ENCODE measurements at regions not wholly inside any gene's neighbourhood (a gene's known extent, or its start where the extent isn't known, plus 50 kb on each side); places are given as distances from the start of the nearest gene placed in this dataset.

DNA sequence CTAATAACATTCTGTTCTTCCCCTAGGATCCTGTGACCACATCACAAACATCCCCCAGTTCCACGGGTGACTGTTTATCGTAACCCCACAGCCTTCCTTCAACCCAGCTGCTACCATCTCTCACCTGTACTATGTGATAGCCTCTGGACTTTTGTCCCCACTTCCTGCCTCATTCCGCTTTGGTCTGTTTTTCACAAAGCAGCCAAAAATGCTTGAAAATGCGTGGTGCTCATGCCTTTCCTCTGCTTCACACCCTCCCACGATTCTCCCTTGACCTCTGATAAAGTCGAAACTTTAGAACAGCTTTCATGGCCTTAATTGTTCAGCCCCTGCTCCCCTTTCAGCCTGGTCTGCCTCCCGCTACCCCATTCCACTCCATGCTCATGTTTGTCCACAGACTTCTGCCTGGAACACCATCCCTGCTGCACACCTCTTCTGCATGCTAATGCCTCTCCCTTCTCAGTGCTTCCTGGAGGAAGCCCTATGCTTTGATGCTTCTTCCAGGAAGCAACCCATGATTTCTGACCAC is 165.6 kb downstream of the PLPP3 start:
- no peak for TF ChIP-seq POLR2A (IDR thresholded peaks at IDR 0.05)
- TF ChIP-seq, protein P1, sequence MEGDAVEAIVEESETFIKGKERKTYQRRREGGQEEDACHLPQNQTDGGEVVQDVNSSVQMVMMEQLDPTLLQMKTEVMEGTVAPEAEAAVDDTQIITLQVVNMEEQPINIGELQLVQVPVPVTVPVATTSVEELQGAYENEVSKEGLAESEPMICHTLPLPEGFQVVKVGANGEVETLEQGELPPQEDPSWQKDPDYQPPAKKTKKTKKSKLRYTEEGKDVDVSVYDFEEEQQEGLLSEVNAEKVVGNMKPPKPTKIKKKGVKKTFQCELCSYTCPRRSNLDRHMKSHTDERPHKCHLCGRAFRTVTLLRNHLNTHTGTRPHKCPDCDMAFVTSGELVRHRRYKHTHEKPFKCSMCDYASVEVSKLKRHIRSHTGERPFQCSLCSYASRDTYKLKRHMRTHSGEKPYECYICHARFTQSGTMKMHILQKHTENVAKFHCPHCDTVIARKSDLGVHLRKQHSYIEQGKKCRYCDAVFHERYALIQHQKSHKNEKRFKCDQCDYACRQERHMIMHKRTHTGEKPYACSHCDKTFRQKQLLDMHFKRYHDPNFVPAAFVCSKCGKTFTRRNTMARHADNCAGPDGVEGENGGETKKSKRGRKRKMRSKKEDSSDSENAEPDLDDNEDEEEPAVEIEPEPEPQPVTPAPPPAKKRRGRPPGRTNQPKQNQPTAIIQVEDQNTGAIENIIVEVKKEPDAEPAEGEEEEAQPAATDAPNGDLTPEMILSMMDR (IDR thresholded peaks at IDR 0.05), result no peak
- peaks cover 0 to 52% (median 24%) of the 10 kb centered on the region in 4 donors for H3K4me1 ChIP-seq
- H3K36me3 ChIP-seq, result no peaks in the 10 kb centered on the region
- no peaks in the 10 kb centered on the region for H3K9me3 ChIP-seq
- H3K4me3 ChIP-seq, result no peak overlapping the region
- H3K27ac ChIP-seq, result peak overlapping the region; percentile 50 to 96 (median 90)
- DNase-seq, result peak in 2 of 3 donors; percentile 39 to 58
- intact Hi-C loops (cut with DNase I), result no loop called here
- WGBS (ENCODE audit: insufficient coverage, low coverage, low lambda C conversion rate, missing lambda C conversion rate), result 21% methylated on average over 7 of the region's 7 CpGs
- H3K27me3 ChIP-seq, result no peaks in the 10 kb centered on the region
- ATAC-seq, result peak; percentile 32 to 53 (median 44)

- H3K27me3 ChIP-seq, result no peaks in the 10 kb centered on the region
- no peaks in the 10 kb centered on the region for H3K9me3 ChIP-seq
- ATAC-seq (peak in 3 of 4 donors; percentile 1 to 12 (median 6)), DNase-seq (peak in 2 of 3 donors; percentile 39 to 51)
- peaks cover 0 to 52% (median 22%) of the 10 kb centered on the region in 4 donors for H3K4me1 ChIP-seq
- no peaks in the 10 kb centered on the region for H3K36me3 ChIP-seq
- peak overlapping the region; percentile 58 for H3K27ac ChIP-seq
- intact Hi-C loops (cut with DNase I), result no loop called here
- TF ChIP-seq POLR2A (IDR thresholded peaks at IDR 0.05), result no peak
- TF ChIP-seq, protein P1 (IDR thresholded peaks at IDR 0.05), result peak in 3 of 4 donors; percentile 12 to 24 (median 22)
- H3K4me3 ChIP-seq, result no peak overlapping the region
- 43% methylated on average over 9 of the region's 13 CpGs for WGBS (ENCODE audit: insufficient coverage, low coverage, low lambda C conversion rate, missing lambda C conversion rate)
Measured at GRCh38 chr1:56411484-56412180, 167.7 kb downstream of the PLPP3 start.

DNA sequence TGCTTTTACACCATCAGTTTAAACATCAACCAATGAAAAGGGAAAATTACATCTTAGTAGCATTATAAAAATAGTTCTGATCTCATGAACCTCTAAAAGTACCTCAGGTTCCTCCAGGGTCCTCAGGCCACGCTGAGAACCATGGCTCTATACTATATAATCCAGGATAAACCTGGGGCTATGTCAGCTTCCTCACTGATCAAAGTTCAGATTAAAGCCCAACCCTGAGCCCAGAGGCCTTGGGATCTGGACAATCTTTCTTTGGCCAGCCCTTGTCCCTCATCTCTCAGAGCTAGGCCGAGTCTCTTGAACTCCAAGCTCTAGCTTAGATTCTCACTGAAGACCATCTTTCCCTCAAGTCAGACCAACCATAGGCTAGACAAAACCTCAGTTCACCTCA is 168.3 kb downstream of the PLPP3 start:
- no peaks in the 10 kb centered on the region for H3K36me3 ChIP-seq
- intact Hi-C loops (cut with DNase I), result no loop called here
- peak overlapping the region; percentile 58 for H3K27ac ChIP-seq
- no peak overlapping the region for H3K4me3 ChIP-seq
- DNase-seq (no peak), ATAC-seq (peak in 1 of 4 donors; percentile 18)
- WGBS (ENCODE audit: insufficient coverage, low coverage, low lambda C conversion rate, missing lambda C conversion rate), result 40% methylated on average over 2 of the region's 2 CpGs
- TF ChIP-seq, protein P1 (IDR thresholded peaks at IDR 0.05), result no peak
- no peak for TF ChIP-seq POLR2A (IDR thresholded peaks at IDR 0.05)
- H3K27me3 ChIP-seq, result no peaks in the 10 kb centered on the region
- H3K9me3 ChIP-seq, result no peaks in the 10 kb centered on the region
- H3K4me1 ChIP-seq, result peaks cover 0 to 47% (median 17%) of the 10 kb centered on the region in 4 donors

DNA sequence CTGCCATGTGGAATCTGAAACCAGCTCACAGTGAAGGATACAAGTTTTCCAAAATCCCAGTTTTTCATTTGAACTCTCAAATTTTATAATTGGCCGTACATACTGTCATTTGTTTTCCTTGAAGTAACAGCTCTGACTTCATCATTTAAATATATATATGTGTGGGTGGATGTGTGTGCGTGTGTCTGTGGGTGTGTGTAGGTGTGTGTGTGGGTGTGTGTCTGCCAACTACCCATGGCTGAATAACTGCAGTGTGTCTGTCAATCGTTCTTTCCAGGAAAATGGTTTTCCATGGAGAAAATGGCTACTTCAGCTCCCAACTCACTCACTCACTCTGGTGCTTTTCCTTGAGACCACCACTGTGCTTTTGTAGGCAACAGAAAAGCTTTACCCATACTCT is 169.0 kb downstream of the PLPP3 start:
- no peaks in the 10 kb centered on the region for H3K27me3 ChIP-seq
- intact Hi-C loops (cut with DNase I), result no loop called here
- no peaks in the 10 kb centered on the region for H3K9me3 ChIP-seq
- peak overlapping the region in 2 of 3 donors; percentile 58 for H3K27ac ChIP-seq
- no peaks in the 10 kb centered on the region for H3K36me3 ChIP-seq
- WGBS (ENCODE audit: insufficient coverage, low coverage, low lambda C conversion rate, missing lambda C conversion rate), result 90% methylated on average over 3 of the region's 3 CpGs
- peaks cover 0 to 41% (median 14%) of the 10 kb centered on the region in 4 donors for H3K4me1 ChIP-seq
- no peak for DNase-seq
- no peak for ATAC-seq
- no peak for TF ChIP-seq POLR2A (IDR thresholded peaks at IDR 0.05)
- TF ChIP-seq, protein P1 (IDR thresholded peaks at IDR 0.05), result no peak
- H3K4me3 ChIP-seq, result no peak overlapping the region
